Endothelial cell of umbilical vein (primary cell): ENCODE measurements at regions not wholly inside any gene's neighbourhood (a gene's known extent, or its start where the extent isn't known, plus 50 kb on each side); places are given as distances from the start of the nearest gene placed in this dataset.

Experiments
- POLR2A ChIP-seq: IDR thresholded peaks from 2 replicates; pipeline ENCODE4 v1.6.1; 2012; ENCODE audit warnings: low read depth, mild to moderate bottlenecking, control low read depth, low read length
- POLR2AphosphoS5 ChIP-seq: IDR thresholded peaks from 2 replicates; pipeline ENCODE4 v1.6.1; 2012; ENCODE audit warnings: low read depth, mild to moderate bottlenecking, control low read depth, low read length, moderate library complexity; ENCODE audit not compliant: insufficient read depth
- TF ChIP-seq, protein P1 (sequence below), 2 donors: IDR thresholded peaks; 1 replicate in 1 of 2; 2 replicates in 1 of 2; pipeline ENCODE4 v1.5.1; 2011; ENCODE audit warnings: low read length in 2 of 2, mild to moderate bottlenecking in 2 of 2, moderate library complexity in 2 of 2, control low read depth in 1 of 2, inconsistent platforms in 1 of 2, low read depth in 1 of 2; ENCODE audit not compliant: insufficient read depth in 1 of 2; ENCODE audit errors: extremely low read depth in 1 of 2

DNA sequence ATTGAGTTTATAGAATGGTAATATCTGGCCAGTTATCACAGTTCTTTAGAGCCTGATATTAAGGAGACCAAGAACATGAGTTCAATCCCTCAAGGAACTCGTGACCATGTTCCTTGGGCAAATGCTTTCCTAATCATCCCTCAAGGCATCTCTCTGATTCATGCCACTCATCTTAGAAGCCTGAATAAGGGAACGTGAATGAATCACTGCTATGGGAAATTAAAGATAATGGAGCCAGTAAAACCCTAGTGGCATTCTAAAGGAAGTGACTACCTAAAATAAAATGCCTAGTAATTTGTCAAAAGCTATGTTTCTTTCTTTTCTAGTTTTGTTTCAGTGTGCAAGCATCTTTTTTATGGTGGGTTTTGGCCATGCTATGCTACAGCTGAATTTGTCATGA is 1161.3 kb downstream of the C4orf33 start:
- no peak for TF ChIP-seq POLR2A
- TF ChIP-seq, protein P1, sequence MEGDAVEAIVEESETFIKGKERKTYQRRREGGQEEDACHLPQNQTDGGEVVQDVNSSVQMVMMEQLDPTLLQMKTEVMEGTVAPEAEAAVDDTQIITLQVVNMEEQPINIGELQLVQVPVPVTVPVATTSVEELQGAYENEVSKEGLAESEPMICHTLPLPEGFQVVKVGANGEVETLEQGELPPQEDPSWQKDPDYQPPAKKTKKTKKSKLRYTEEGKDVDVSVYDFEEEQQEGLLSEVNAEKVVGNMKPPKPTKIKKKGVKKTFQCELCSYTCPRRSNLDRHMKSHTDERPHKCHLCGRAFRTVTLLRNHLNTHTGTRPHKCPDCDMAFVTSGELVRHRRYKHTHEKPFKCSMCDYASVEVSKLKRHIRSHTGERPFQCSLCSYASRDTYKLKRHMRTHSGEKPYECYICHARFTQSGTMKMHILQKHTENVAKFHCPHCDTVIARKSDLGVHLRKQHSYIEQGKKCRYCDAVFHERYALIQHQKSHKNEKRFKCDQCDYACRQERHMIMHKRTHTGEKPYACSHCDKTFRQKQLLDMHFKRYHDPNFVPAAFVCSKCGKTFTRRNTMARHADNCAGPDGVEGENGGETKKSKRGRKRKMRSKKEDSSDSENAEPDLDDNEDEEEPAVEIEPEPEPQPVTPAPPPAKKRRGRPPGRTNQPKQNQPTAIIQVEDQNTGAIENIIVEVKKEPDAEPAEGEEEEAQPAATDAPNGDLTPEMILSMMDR (IDR thresholded peaks at IDR 0.05; ENCODE audit: extremely low read depth in 1 of 2, insufficient read depth in 1 of 2, low read depth in 1 of 2, low read length in 2 of 2): no peak
- no peak for TF ChIP-seq POLR2AphosphoS5
